ENCODE measurements at regions not wholly inside any gene's neighbourhood (a gene's known extent, or its start where the extent isn't known, plus 50 kb on each side); places are given as distances from the start of the nearest gene placed in this dataset.

GRCh38 chr12:23399402-23399933 lies 550.0 kb downstream of the SOX5 start:
- Mint-ChIP-seq H3K27me3 (no peaks in the 10 kb centered on the region), H3K4me3 (no peak overlapping the region), H3K4me1 (ENCODE audit: low read depth) (no peaks in the 10 kb centered on the region), H3K27ac (no peak overlapping the region), H3K9me3 (peaks cover 2% of the 10 kb centered on the region), H3K36me3 (ENCODE audit: low read depth) (no peaks in the 10 kb centered on the region)
- intact Hi-C loops (cut with micrococcal nuclease): no loop called here
- CTCF ChIA-PET: no interaction called here
- TF ChIP-seq CTCF (IDR thresholded peaks at IDR 0.05): no peak
- POLR2A ChIA-PET: no interaction called here
- DNase-seq (no peak), ATAC-seq (no peak)

DNA sequence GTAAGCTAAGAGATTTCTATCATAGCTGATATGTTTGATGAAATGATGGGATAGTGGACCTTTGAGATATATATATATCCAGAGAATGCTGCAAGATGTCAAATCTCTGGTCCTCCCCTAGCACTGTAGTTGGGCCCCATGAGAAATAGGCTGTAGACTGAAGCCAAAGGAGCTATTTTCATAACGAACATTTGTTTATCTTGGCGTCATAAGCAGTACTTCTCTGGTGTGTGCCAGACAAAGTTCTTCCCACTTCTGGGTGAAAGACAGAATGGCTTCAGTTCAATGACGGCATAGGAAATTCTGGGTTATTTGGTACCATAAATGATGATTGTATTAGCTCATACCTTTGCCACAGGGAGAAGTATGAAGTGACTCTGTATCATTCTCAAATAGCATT lies 534.3 kb downstream of the SOX5 start:
- DNase-seq (no peak), ATAC-seq (no peak)
- no peak for TF ChIP-seq CTCF (IDR thresholded peaks at IDR 0.05)
- no peaks in the 10 kb centered on the region for H3K36me3 Mint-ChIP-seq (ENCODE audit: low read depth)
- no peak overlapping the region for H3K4me3 Mint-ChIP-seq
- no peaks in the 10 kb centered on the region for H3K4me1 Mint-ChIP-seq (ENCODE audit: low read depth)
- no peaks in the 10 kb centered on the region for H3K27me3 Mint-ChIP-seq
- ChIA-PET CTCF (no interaction called here), POLR2A (no interaction called here)
- no peak overlapping the region for H3K27ac Mint-ChIP-seq
- peaks cover 16% of the 10 kb centered on the region for H3K9me3 Mint-ChIP-seq
- intact Hi-C loops (cut with micrococcal nuclease): no loop called here

DNA sequence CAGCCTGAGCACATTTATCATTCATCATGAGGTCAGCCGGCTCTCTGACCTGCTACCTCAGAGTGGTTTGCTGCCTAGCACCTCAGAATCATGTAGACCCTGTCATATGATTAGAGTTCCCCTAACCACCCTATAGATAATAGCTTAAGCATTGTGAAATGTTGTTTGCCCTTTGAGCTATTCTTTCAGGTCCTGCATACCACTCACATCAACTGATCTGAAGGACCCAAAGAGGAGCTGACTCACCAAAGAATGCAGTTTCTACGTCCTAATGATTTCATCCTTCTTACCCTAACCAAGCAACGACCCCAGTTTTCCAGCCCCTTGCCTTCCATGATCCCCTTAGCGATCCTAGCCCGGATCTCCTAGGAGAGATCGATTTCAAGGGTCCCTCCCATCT lies 527.9 kb downstream of the SOX5 start:
- Mint-ChIP-seq H3K36me3 (ENCODE audit: low read depth) (no peaks in the 10 kb centered on the region), H3K27ac (no peak overlapping the region), H3K4me1 (ENCODE audit: low read depth) (no peaks in the 10 kb centered on the region), H3K9me3 (peaks cover 7% of the 10 kb centered on the region), H3K27me3 (no peaks in the 10 kb centered on the region), H3K4me3 (no peak overlapping the region)
- intact Hi-C loops (cut with micrococcal nuclease): no loop called here
- ChIA-PET POLR2A (no interaction called here), CTCF (no interaction called here)
- ATAC-seq (no peak), DNase-seq (no peak)
- TF ChIP-seq CTCF (IDR thresholded peaks at IDR 0.05): no peak

GRCh38 chr12:23423097-23423687 lies 526.3 kb downstream of the SOX5 start:
- no peak overlapping the region for H3K27ac Mint-ChIP-seq
- peaks cover 9% of the 10 kb centered on the region for H3K9me3 Mint-ChIP-seq
- no peaks in the 10 kb centered on the region for H3K36me3 Mint-ChIP-seq (ENCODE audit: low read depth)
- TF ChIP-seq CTCF (IDR thresholded peaks at IDR 0.05): no peak
- no peak for ATAC-seq
- intact Hi-C loops (cut with micrococcal nuclease): no loop called here
- H3K4me3 Mint-ChIP-seq: no peak overlapping the region
- H3K27me3 Mint-ChIP-seq: no peaks in the 10 kb centered on the region
- ChIA-PET CTCF (no interaction called here), POLR2A (interaction anchor here (0.7 kb wide), 1 partner anchor 1046 kb away, joined by 3 read pairs; no protein-coding TSS in a partner anchor)
- H3K4me1 Mint-ChIP-seq (ENCODE audit: low read depth): no peaks in the 10 kb centered on the region
- DNase-seq: no peak

GRCh38 chr12:23423796-23424195 lies 525.7 kb downstream of the SOX5 start:
- no peak for ATAC-seq

More at GRCh38 chr12:23423796-23424195, 525.7 kb downstream of the SOX5 start:
- intact Hi-C loops (cut with micrococcal nuclease): no loop called here
- Mint-ChIP-seq H3K9me3 (peaks cover 7% of the 10 kb centered on the region), H3K27ac (no peak overlapping the region), H3K36me3 (ENCODE audit: low read depth) (no peaks in the 10 kb centered on the region), H3K4me1 (ENCODE audit: low read depth) (no peaks in the 10 kb centered on the region), H3K4me3 (no peak overlapping the region), H3K27me3 (no peaks in the 10 kb centered on the region)
- POLR2A ChIA-PET: no interaction called here
- DNase-seq: no peak
- no peak for TF ChIP-seq CTCF (IDR thresholded peaks at IDR 0.05)
- CTCF ChIA-PET: no interaction called here
